ENCODE measurements at regions not wholly inside any gene's neighbourhood (a gene's known extent, or its start where the extent isn't known, plus 50 kb on each side); places are given as distances from the start of the nearest gene placed in this dataset.

GRCh38 chr3:176932433-176932832 is 264.8 kb downstream of the TBL1XR1 start:
- DNase-seq (ENCODE audit: low spot score), result no peak

GRCh38 chr3:176931991-176932390 is 265.3 kb downstream of the TBL1XR1 start:
- DNase-seq (ENCODE audit: low spot score), result no peak

- DNase-seq (ENCODE audit: low spot score), result no peak
These were observed 266.3 kb downstream of the TBL1XR1 start for GRCh38 chr3:176930942-176931341.

- no peak for DNase-seq (ENCODE audit: low spot score)
These were observed 268.7 kb downstream of the TBL1XR1 start for GRCh38 chr3:176928582-176928931.

GRCh38 chr3:176927706-176928581 is 269.3 kb downstream of the TBL1XR1 start:
- no peak for DNase-seq (ENCODE audit: low spot score)

GRCh38 chr3:176927280-176927679 is 270.0 kb downstream of the TBL1XR1 start:
- DNase-seq (ENCODE audit: low spot score), result no peak

GRCh38 chr3:176926688-176927087 is 270.6 kb downstream of the TBL1XR1 start:
- DNase-seq (ENCODE audit: low spot score), result no peak

GRCh38 chr3:176926034-176926433 is 271.2 kb downstream of the TBL1XR1 start:
- no peak for DNase-seq (ENCODE audit: low spot score)

- DNase-seq (ENCODE audit: low spot score), result no peak
These were observed 276.5 kb downstream of the TBL1XR1 start for GRCh38 chr3:176920766-176921160.

GRCh38 chr3:176919836-176920765 is 277.2 kb downstream of the TBL1XR1 start:
- no peak for DNase-seq (ENCODE audit: low spot score)

GRCh38 chr3:176916777-176917176 is 280.5 kb downstream of the TBL1XR1 start:
- DNase-seq (ENCODE audit: low spot score), result no peak

- no peak for DNase-seq (ENCODE audit: low spot score)
These were observed 282.5 kb downstream of the TBL1XR1 start for GRCh38 chr3:176914764-176915163.

- DNase-seq (ENCODE audit: low spot score), result no peak
These were observed 285.7 kb downstream of the TBL1XR1 start for GRCh38 chr3:176911579-176911978.

- no peak for DNase-seq (ENCODE audit: low spot score)
These were observed 288.2 kb downstream of the TBL1XR1 start for GRCh38 chr3:176909044-176909443.

GRCh38 chr3:176906046-176906905 is 291.0 kb downstream of the TBL1XR1 start:
- DNase-seq (ENCODE audit: low spot score), result no peak

GRCh38 chr3:176905331-176905730 is 292.0 kb downstream of the TBL1XR1 start:
- DNase-seq (ENCODE audit: low spot score), result no peak

GRCh38 chr3:176904506-176904905 is 292.8 kb downstream of the TBL1XR1 start:
- DNase-seq (ENCODE audit: low spot score), result no peak

GRCh38 chr3:176896640-176897039 is 300.6 kb downstream of the TBL1XR1 start:
- no peak for DNase-seq (ENCODE audit: low spot score)

- DNase-seq (ENCODE audit: low spot score), result no peak
These were observed 301.1 kb downstream of the TBL1XR1 start for GRCh38 chr3:176896165-176896564.

- no peak for DNase-seq (ENCODE audit: low spot score)
These were observed 317.6 kb downstream of the TBL1XR1 start for GRCh38 chr3:176879710-176880109.

GRCh38 chr3:176873261-176873660 is 324.0 kb downstream of the TBL1XR1 start:
- no peak for DNase-seq (ENCODE audit: low spot score)

GRCh38 chr3:176872771-176873209 is 324.5 kb downstream of the TBL1XR1 start:
- no peak for DNase-seq (ENCODE audit: low spot score)

Measured in left forelimb (tissue), 1 donor.